HCT116 (cell line): ENCODE measurements at regions not wholly inside any gene's neighbourhood (a gene's known extent, or its start where the extent isn't known, plus 50 kb on each side); places are given as distances from the start of the nearest gene placed in this dataset.

Experiments used
- CTCF ChIP-seq, 3 experiments: fragments of 200-600 bp in 1 of 3; sonication (generic) in 1 of 3; IDR thresholded peaks in 2 of 3; conservative IDR thresholded peaks in 1 of 3; 2 replicates each; pipeline ENCODE4 v1.5.1; 2012 to 2017; ENCODE audit warnings: low read depth in 2 of 3, low read length in 2 of 3, antibody characterized with exemption in 1 of 3, borderline replicate concordance in 1 of 3, control low read depth in 1 of 3, mild to moderate bottlenecking in 1 of 3, mixed read lengths in 1 of 3, mixed run types in 1 of 3, moderate library complexity in 1 of 3; ENCODE audit not compliant: insufficient read depth in 1 of 3
- EGR1 ChIP-seq: IDR thresholded peaks from 2 replicates; pipeline ENCODE4 v1.6.1; 2012; ENCODE audit warnings: low read depth
- POLR2A ChIP-seq: IDR thresholded peaks from 2 replicates; pipeline ENCODE4 v1.7.0; 2011; ENCODE audit warnings: borderline replicate concordance; ENCODE audit not compliant: insufficient read depth, insufficient read length; ENCODE audit errors: extremely low read depth

- no peak for TF ChIP-seq CTCF (IDR thresholded peaks at IDR 0.05 in 2 of 3, conservative IDR thresholded peaks at IDR 0.05 in 1 of 3; ENCODE audit: borderline replicate concordance in 1 of 3, insufficient read depth in 1 of 3, low read depth in 2 of 3, low read length in 2 of 3)
- TF ChIP-seq EGR1 = no peak
- no peak for TF ChIP-seq POLR2A
Observed at GRCh38 chr3:137471558-137472204, 292.4 kb upstream of the SOX14 start.
